Cardiac muscle cell (in vitro differentiated cells and primary cell): ENCODE measurements at regions not wholly inside any gene's neighbourhood (a gene's known extent, or its start where the extent isn't known, plus 50 kb on each side); places are given as distances from the start of the nearest gene placed in this dataset.

ENCODE experiments used
- DNase-seq, 2 donors: peaks; one replicate each; pipeline versions ENCODE4 v3.0.0 to v3.0.0-alpha.2; 2010 to 2017; ENCODE audit warnings: low read depth in 1 of 2, low spot score in 1 of 2
- H3K27ac ChIP-seq: fragments of 200-600 bp; sonication (generic); 2 replicates; pipeline ENCODE4 v1.5.1; 2016
- H3K27me3 ChIP-seq: fragments of 200-600 bp; sonication (generic); 2 replicates; pipeline ENCODE4 v1.6.0; 2016; ENCODE audit warnings: control low read depth
- H3K36me3 ChIP-seq: fragments of 200-600 bp; sonication (generic); 2 replicates; pipeline ENCODE4 v1.5.1; 2016; ENCODE audit warnings: control low read depth
- H3K4me1 ChIP-seq: fragments of 200-600 bp; sonication (generic); 2 replicates; pipeline ENCODE4 v1.8.1; 2017; ENCODE audit warnings: low read depth, mild to moderate bottlenecking, mixed run types
- H3K4me3 ChIP-seq: fragments of 200-600 bp; sonication (generic); 2 replicates; pipeline ENCODE4 v1.5.1; 2016; ENCODE audit warnings: mild to moderate bottlenecking
- H3K9me3 ChIP-seq: fragments of 200-600 bp; sonication (generic); 2 replicates; pipeline ENCODE4 v1.5.1; 2017; ENCODE audit warnings: low read depth, mild to moderate bottlenecking, control low read depth
- TF ChIP-seq, protein P1 (sequence below): IDR thresholded peaks from 2 replicates; pipeline ENCODE4 v1.5.1; 2012; ENCODE audit warnings: low read depth, mild to moderate bottlenecking, low read length

GRCh38 chr17:13756763-13757162 is 155.0 kb upstream of the HS3ST3A1 start:
- TF ChIP-seq, protein P1, sequence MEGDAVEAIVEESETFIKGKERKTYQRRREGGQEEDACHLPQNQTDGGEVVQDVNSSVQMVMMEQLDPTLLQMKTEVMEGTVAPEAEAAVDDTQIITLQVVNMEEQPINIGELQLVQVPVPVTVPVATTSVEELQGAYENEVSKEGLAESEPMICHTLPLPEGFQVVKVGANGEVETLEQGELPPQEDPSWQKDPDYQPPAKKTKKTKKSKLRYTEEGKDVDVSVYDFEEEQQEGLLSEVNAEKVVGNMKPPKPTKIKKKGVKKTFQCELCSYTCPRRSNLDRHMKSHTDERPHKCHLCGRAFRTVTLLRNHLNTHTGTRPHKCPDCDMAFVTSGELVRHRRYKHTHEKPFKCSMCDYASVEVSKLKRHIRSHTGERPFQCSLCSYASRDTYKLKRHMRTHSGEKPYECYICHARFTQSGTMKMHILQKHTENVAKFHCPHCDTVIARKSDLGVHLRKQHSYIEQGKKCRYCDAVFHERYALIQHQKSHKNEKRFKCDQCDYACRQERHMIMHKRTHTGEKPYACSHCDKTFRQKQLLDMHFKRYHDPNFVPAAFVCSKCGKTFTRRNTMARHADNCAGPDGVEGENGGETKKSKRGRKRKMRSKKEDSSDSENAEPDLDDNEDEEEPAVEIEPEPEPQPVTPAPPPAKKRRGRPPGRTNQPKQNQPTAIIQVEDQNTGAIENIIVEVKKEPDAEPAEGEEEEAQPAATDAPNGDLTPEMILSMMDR = no peak
- Histone ChIP-seq H3K27me3 (no peaks in the 10 kb centered on the region), H3K36me3 (no peaks in the 10 kb centered on the region), H3K9me3 (no peaks in the 10 kb centered on the region), H3K27ac (no peak overlapping the region), H3K4me1 (peaks cover 52% of the 10 kb centered on the region), H3K4me3 (no peak overlapping the region)
- DNase-seq = peak in 1 of 2 donors; percentile 45

DNA sequence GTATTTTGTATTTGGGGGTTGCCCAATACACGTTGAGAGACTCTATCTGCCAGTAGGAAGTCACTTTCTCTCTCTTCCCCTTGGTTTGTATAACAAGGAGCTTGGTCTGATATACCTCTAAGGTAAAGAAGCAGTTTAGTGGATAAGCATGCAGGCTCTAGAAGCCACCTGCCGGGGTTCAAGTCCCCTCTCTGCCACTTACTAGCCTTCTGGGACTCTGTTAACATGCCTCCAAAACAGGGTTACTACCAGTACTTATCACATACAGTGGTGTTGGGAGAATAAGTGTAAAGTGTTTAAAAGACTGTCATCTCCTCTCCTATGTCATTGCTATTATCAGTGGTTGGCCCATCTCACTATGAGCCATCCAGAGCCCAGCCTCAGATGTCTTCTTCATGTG is 156.1 kb upstream of the HS3ST3A1 start:
- Histone ChIP-seq H3K4me1 (peaks cover 49% of the 10 kb centered on the region), H3K27me3 (peaks cover 4% of the 10 kb centered on the region), H3K36me3 (no peaks in the 10 kb centered on the region), H3K27ac (no peak overlapping the region), H3K4me3 (no peak overlapping the region), H3K9me3 (no peaks in the 10 kb centered on the region)
- TF ChIP-seq, protein P1 = no peak
- no peak for DNase-seq

DNA sequence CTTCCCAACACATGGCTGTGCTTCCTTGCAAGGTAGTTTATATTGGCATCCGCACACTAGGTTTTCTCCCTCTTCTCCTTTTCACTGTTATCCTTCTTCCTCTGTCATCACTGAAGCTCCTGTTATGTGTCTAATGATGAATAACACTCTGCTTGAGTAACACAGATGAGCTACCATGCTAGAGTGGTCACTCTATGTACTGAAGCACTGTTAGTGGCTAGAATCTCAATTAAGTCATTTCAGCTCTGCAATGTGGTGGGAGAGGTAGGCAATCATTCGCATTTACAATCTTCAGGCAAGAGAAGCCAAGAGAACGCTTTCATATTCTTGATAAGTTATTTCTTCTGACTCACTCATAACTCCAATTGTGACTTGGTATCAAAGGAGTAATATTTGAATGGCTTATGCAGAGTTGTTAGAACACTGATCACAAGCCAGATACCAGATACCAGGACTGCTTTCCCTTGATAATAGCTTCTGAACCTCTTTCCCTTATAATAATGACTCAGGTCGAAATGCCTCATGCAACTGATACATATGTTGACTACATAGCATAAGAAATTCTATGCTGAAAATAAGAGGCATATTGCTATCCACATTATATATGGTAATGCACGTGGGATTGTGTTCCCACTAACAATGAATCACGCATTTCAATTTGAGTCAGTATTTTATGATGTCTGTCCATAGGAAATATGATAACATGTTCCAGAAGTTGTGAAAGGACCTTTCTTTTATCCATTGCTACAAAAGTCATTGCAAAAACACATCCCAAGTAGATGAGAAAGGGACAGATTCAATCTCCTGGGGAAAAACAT is 158.0 kb upstream of the HS3ST3A1 start:
- TF ChIP-seq, protein P1 = no peak
- Histone ChIP-seq H3K9me3 (no peaks in the 10 kb centered on the region), H3K27me3 (peaks cover 4% of the 10 kb centered on the region), H3K36me3 (no peaks in the 10 kb centered on the region), H3K4me3 (no peak overlapping the region), H3K27ac (no peak overlapping the region), H3K4me1 (peaks cover 33% of the 10 kb centered on the region)
- DNase-seq = peak in 1 of 2 donors; percentile 30

DNA sequence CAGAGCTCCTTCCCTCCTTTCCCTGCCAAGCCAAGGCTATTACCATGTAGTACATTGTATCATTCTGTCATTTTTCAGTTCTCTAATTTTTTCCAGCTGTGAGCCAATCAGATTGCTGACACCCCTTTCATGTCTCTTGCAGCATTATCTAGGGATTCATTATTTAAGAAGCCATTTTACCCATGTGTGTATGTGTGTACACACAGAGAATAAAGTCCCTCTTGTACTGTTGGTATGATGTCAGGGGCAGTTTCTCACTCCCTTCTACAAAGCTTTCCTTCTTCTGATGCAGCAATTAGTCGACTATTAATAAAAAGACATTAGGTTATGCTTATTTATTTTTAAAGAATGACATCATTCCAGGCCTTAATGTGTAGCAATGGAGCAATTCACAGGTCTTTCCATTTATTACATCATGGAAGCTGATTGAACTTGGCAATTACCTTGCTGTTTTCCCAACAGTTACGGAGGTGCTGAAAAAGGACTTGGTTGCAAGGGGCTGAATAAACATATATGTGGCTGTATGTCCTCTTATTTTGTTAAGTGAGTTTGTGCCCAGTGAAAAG is 159.4 kb upstream of the HS3ST3A1 start:
- no peaks in the 10 kb centered on the region for H3K36me3 ChIP-seq

DNA sequence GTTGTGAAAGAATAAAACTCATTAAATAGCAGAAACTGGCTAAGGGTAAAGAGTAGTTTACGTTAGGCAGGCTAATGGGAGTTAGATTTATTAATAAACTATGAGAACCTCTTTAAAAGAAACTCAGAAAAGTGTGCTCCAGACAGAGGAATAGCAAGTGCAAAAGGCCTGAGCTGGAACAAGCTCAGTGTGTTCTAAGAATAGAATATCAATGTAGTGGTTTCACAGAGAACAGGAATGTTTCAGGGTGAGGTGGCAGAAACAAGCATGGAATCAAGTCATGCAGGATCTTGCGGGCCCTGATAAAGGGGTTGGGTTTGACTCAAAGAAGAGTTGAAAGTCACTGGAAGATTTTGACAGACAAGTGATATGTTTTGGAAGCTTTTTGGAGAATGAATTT is 164.0 kb upstream of the HS3ST3A1 start:
- TF ChIP-seq, protein P1 = no peak
- Histone ChIP-seq H3K9me3 (peaks cover under 1% of the 10 kb centered on the region), H3K27ac (no peak overlapping the region), H3K36me3 (no peaks in the 10 kb centered on the region), H3K4me1 (peaks cover 17% of the 10 kb centered on the region), H3K27me3 (peaks cover 4% of the 10 kb centered on the region), H3K4me3 (no peak overlapping the region)
- DNase-seq = peak in 1 of 2 donors; percentile 36

More for the DNA sequence above, 159.4 kb upstream of the HS3ST3A1 start:
- TF ChIP-seq, protein P1 = no peak
- no peaks in the 10 kb centered on the region for H3K9me3 ChIP-seq
- no peak overlapping the region for H3K27ac ChIP-seq
- no peak for DNase-seq
- no peak overlapping the region for H3K4me3 ChIP-seq
- H3K27me3 ChIP-seq = peaks cover 4% of the 10 kb centered on the region
- H3K4me1 ChIP-seq = peaks cover 42% of the 10 kb centered on the region
